HL-60 (cell line): ENCODE measurements at regions not wholly inside any gene's neighbourhood (a gene's known extent, or its start where the extent isn't known, plus 50 kb on each side); places are given as distances from the start of the nearest gene placed in this dataset.
"Not testable (repeated sequence)": the region's sequence is repeated elsewhere in the genome, so short reads cannot be mapped to it uniquely, and the experiment has no call there.

Experiments
- DNase-seq, 2 experiments: peaks; one replicate each; pipeline ENCODE4 v3.0.0-alpha.2; 2010 to 2020; ENCODE audit warnings: low read depth in 1 of 2, low spot score in 1 of 2
- H3K27ac ChIP-seq: fragments of 250-450 bp; sonication (Bioruptor Pico); replicated peaks from 2 replicates; pipeline ENCODE4 v1.5.1; 2020; ENCODE audit warnings: mild to moderate bottlenecking, moderate library complexity
- H3K27me3 ChIP-seq: fragments of 250-450 bp; sonication (Bioruptor Pico); 2 replicates; pipeline ENCODE4 v1.5.1; 2021; ENCODE audit warnings: mild to moderate bottlenecking, moderate library complexity; ENCODE audit not compliant: insufficient read depth, poor library complexity, severe bottlenecking
- H3K4me3 ChIP-seq: replicated peaks from 2 replicates; pipeline ENCODE4 v1.5.1; 2011; ENCODE audit warnings: mild to moderate bottlenecking, control low read depth, low read length; ENCODE audit not compliant: insufficient read depth
- GABPA ChIP-seq: IDR thresholded peaks from 2 replicates; pipeline ENCODE4 v1.6.1; 2012; ENCODE audit warnings: low read depth
- POLR2AphosphoS5 ChIP-seq: IDR thresholded peaks from 2 replicates; pipeline ENCODE4 v1.6.1; 2012; ENCODE audit warnings: low read depth
- SPI1 ChIP-seq: IDR thresholded peaks from 2 replicates; pipeline ENCODE4 v1.6.1; 2012; ENCODE audit warnings: low read depth, mild to moderate bottlenecking, borderline replicate concordance
- TF ChIP-seq, protein P1 (sequence below): IDR thresholded peaks from one replicate; pipeline ENCODE4 v1.5.1; 2011; ENCODE audit warnings: low read length, control low read depth, inconsistent platforms; ENCODE audit not compliant: insufficient read depth
- TF ChIP-seq, protein P2 (sequence below): IDR thresholded peaks from 2 replicates; pipeline ENCODE4 v1.6.1; 2012; ENCODE audit warnings: low read depth; ENCODE audit not compliant: insufficient replicate concordance

DNA sequence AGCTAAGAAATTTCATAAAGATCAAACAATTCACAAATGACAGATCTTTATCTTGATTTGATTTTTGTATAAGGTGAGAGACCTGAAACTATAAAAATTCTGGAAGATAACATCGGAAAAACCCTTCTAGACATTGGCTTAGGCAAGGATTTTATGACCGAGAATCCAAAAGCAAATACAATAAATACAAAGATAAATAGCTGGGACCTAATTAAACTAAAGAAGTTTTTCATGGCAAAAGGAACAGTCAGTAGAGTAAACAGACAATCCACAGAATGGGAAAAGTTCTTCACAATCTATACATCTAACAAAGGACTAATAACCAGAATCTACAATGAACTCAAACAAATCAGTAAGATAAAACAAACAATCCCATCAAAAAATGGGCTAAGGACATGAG lies 116.9 kb upstream of the BCHE start:
- Histone ChIP-seq H3K27me3 (no peaks in the 10 kb centered on the region), H3K27ac (no peak overlapping the region), H3K4me3 (no peak overlapping the region)
- TF ChIP-seq GABPA (no peak), SPI1 (no peak), POLR2AphosphoS5 (no peak)
- TF ChIP-seq, protein P1, sequence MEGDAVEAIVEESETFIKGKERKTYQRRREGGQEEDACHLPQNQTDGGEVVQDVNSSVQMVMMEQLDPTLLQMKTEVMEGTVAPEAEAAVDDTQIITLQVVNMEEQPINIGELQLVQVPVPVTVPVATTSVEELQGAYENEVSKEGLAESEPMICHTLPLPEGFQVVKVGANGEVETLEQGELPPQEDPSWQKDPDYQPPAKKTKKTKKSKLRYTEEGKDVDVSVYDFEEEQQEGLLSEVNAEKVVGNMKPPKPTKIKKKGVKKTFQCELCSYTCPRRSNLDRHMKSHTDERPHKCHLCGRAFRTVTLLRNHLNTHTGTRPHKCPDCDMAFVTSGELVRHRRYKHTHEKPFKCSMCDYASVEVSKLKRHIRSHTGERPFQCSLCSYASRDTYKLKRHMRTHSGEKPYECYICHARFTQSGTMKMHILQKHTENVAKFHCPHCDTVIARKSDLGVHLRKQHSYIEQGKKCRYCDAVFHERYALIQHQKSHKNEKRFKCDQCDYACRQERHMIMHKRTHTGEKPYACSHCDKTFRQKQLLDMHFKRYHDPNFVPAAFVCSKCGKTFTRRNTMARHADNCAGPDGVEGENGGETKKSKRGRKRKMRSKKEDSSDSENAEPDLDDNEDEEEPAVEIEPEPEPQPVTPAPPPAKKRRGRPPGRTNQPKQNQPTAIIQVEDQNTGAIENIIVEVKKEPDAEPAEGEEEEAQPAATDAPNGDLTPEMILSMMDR, result no peak
- TF ChIP-seq, protein P2, sequence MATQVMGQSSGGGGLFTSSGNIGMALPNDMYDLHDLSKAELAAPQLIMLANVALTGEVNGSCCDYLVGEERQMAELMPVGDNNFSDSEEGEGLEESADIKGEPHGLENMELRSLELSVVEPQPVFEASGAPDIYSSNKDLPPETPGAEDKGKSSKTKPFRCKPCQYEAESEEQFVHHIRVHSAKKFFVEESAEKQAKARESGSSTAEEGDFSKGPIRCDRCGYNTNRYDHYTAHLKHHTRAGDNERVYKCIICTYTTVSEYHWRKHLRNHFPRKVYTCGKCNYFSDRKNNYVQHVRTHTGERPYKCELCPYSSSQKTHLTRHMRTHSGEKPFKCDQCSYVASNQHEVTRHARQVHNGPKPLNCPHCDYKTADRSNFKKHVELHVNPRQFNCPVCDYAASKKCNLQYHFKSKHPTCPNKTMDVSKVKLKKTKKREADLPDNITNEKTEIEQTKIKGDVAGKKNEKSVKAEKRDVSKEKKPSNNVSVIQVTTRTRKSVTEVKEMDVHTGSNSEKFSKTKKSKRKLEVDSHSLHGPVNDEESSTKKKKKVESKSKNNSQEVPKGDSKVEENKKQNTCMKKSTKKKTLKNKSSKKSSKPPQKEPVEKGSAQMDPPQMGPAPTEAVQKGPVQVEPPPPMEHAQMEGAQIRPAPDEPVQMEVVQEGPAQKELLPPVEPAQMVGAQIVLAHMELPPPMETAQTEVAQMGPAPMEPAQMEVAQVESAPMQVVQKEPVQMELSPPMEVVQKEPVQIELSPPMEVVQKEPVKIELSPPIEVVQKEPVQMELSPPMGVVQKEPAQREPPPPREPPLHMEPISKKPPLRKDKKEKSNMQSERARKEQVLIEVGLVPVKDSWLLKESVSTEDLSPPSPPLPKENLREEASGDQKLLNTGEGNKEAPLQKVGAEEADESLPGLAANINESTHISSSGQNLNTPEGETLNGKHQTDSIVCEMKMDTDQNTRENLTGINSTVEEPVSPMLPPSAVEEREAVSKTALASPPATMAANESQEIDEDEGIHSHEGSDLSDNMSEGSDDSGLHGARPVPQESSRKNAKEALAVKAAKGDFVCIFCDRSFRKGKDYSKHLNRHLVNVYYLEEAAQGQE, result no peak
- no peak for DNase-seq

DNA sequence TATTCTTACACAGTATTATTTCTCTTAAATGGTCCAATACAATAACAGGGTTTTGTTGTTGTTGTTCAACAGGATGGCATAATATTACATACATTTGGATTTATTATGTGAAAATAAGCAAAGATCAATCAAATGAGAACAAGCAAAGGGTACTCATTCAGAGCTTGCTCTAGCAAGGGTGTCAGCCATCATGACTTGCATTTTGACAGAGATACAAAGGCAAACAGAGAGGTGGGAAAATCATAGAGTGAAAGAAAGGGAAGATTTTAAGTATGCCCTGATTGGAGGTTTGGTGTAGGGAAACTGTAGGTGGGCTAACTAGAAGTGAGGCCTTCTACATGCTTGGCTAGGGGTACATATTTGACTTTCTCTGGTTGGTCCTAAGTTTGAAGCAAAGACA lies 109.1 kb upstream of the BCHE start:
- Histone ChIP-seq H3K4me3 (no peak overlapping the region), H3K27ac (no peak overlapping the region), H3K27me3 (no peaks in the 10 kb centered on the region)
- no peak for DNase-seq
- TF ChIP-seq, protein P1, result no peak
- TF ChIP-seq GABPA (no peak), SPI1 (no peak), POLR2AphosphoS5 (no peak)
- TF ChIP-seq, protein P2, result no peak

DNA sequence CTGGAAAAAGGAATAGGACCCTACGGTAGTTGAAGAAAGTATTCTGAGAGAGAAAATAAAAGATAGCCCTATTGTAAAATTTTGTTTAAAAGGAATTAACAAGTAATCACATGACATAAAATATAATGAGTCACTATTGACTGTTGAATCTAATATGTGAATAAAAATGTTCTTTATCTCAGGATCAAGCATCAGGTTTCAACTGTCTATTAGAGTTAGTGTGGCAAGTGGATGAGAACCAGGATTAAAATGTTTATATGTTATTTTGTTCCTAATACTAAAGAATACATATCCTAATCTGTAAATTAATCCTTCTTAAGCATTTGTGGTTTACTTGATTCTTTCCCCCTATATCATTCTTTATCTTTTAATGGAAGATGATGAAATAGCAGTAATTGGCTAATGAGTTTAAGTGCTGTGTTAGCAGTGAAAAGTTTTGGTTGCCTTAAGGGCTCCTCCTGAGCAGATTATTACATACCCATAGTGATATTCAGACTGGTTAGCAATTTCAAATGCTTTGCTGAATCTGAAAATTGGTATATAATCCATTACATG lies 101.8 kb upstream of the BCHE start:
- TF ChIP-seq GABPA (no peak), SPI1 (no peak), POLR2AphosphoS5 (no peak)
- TF ChIP-seq, protein P1, result no peak
- TF ChIP-seq, protein P2, result no peak
- Histone ChIP-seq H3K27me3 (no peaks in the 10 kb centered on the region), H3K27ac (no peak overlapping the region), H3K4me3 (no peak overlapping the region)
- no peak for DNase-seq

DNA sequence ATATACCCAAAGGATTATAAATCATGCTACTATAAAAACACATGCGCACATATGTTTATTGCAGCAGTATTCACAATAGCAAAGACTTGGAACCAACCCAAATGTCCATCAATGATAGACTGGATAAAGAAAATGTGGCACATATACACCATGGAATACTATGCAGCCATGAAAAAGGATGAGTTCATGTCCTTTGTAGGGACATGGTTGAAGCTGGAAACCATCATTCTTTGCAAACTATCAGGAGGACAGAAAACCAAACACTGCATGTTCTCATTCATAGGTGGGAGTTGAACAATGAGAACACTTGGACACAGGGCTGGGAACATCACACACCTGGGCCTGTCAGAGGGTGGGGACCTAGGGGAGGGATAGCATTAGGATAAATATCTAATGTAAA lies 98.9 kb upstream of the BCHE start:
- DNase-seq, H3K27ac ChIP-seq, H3K4me3 ChIP-seq, H3K27me3 ChIP-seq: not testable (repeated sequence)

DNA sequence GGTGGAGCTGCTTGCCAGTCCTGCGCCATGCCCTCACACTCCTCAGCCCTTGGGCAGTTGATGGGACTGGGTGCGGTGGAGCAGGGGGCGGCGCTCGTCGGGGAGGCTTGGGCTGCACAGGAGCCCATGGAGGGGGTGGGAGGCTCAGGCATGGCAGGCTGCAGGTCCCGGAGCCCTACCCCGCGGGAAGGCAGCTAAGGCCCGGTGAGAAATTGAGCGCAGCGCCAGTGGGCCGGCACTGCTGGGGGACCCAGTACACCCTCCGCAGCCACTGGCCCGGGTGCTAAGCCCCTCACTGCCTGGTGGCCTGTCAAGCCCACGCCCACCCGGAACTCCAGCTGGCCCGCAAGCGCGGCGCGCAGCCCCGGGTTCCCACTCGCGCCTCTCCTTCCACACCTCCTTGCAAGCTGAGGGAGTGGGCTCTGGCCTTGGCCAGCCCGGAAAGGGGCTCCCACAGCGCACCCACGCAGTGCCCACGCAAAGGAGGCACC lies 87.1 kb upstream of the BCHE start:
- not testable (repeated sequence) for DNase-seq, H3K27me3 ChIP-seq, H3K27ac ChIP-seq, H3K4me3 ChIP-seq
